GM12878 (cell line): ENCODE measurements at regions not wholly inside any gene's neighbourhood (a gene's known extent, or its start where the extent isn't known, plus 50 kb on each side); places are given as distances from the start of the nearest gene placed in this dataset.

Experiments used
- ATAC-seq: fragments of 200-7000 bp; cut with Tn5 transposase; 3 replicates; pipeline ENCODE4 v1.9.1; 2020; ENCODE audit warnings: mild to moderate bottlenecking, moderate library complexity
- BruUV-seq: library from RNA; stranded (reverse); fragments of 400-500 nt; replicated peaks from 2 replicates; lab custom pipeline; 2021; lab: Mats Ljungman, UMichigan
- CTCF ChIA-PET: fragments of 300-600 bp; sonication (Branson Sonifier 250); formaldehyde crosslinking; extraction: SDS; loops from one replicate; lab custom pipeline; 2021; ENCODE audit warnings: inconsistent platforms; lab: Yijun Ruan, JAX
- POLR2A ChIA-PET: fragments of 350-600 bp; formaldehyde crosslinking; extraction: SDS; loops from one replicate; lab custom pipeline; 2021; ENCODE audit warnings: inconsistent platforms; lab: Charles Lee
- RAD21 ChIA-PET: fragments of 300-600 bp; sonication (Branson Sonifier 250); formaldehyde crosslinking; loops from one replicate; lab custom pipeline; 2023; ENCODE audit warnings: antibody characterized with exemption; ENCODE audit not compliant: unreplicated experiment; lab: Charles Lee
- SMC1A ChIA-PET: fragments of 300-600 bp; sonication (Branson Sonifier 250); formaldehyde crosslinking; loops from one replicate; lab custom pipeline; 2023; ENCODE audit not compliant: unreplicated experiment, uncharacterized antibody; lab: Charles Lee
- DNase-seq: peaks from one replicate; pipeline ENCODE4 v3.0.0-alpha.2; 2011; ENCODE audit warnings: low read depth, low spot score
- FAIRE-seq: peaks from 3 replicates; lab custom pipeline; 2011; peaks lifted over from hg19 to GRCh38; lab: Jason Lieb, UNC
- H2AFZ ChIP-seq: 2 replicates; pipeline ENCODE4 v1.6.0; 2011; ENCODE audit warnings: low read depth, low read length, control low read depth; ENCODE audit not compliant: control insufficient read depth
- H3K27ac ChIP-seq: 2 replicates; pipeline ENCODE4 v1.5.1; 2011; ENCODE audit warnings: control low read depth; ENCODE audit not compliant: control insufficient read depth, insufficient read depth
- H3K27me3 ChIP-seq, 2 experiments: replicated peaks in 1 of 2; 2 replicates each; pipeline versions ENCODE4 v1.6.0 to v1.6.1; 2011; ENCODE audit warnings: low read length in 1 of 2; ENCODE audit not compliant: control insufficient read depth in 2 of 2, insufficient read depth in 2 of 2
- H3K36me3 ChIP-seq, 2 experiments: 2 replicates each; pipeline ENCODE4 v1.5.1; 2011; ENCODE audit warnings: low read length in 1 of 2; ENCODE audit not compliant: control insufficient read depth in 2 of 2, insufficient read depth in 2 of 2
- H3K4me1 ChIP-seq: 2 replicates; pipeline ENCODE4 v1.6.1; 2011; ENCODE audit warnings: mild to moderate bottlenecking, low read length, moderate library complexity, mixed read lengths; ENCODE audit not compliant: control insufficient read depth, insufficient read depth
- H3K4me2 ChIP-seq: 2 replicates; pipeline ENCODE4 v1.6.0; 2011; ENCODE audit warnings: control low read depth; ENCODE audit not compliant: control insufficient read depth, insufficient read depth
- H3K4me3 ChIP-seq: fragments of 200-600 bp; sonication (generic); 2 replicates; pipeline ENCODE4 v1.5.1; 2016
- H3K79me2 ChIP-seq: 2 replicates; pipeline ENCODE4 v1.6.0; 2011; ENCODE audit warnings: low read length; ENCODE audit not compliant: control insufficient read depth, insufficient read depth
- H3K9ac ChIP-seq: 2 replicates; pipeline ENCODE4 v1.8.0; 2011; ENCODE audit warnings: low read length, control low read depth, mixed read lengths; ENCODE audit not compliant: control insufficient read depth, insufficient read depth
- H3K9me3 ChIP-seq: replicated peaks from 3 replicates; pipeline ENCODE4 v1.5.1; 2011; ENCODE audit warnings: mild to moderate bottlenecking, low read length; ENCODE audit not compliant: control insufficient read depth, insufficient read depth
- H4K20me1 ChIP-seq: 2 replicates; pipeline ENCODE4 v1.6.0; 2011; ENCODE audit not compliant: control insufficient read depth, insufficient read depth
- ATF7 ChIP-seq: fragments of 450-650 bp; IDR thresholded peaks from 2 replicates; pipeline ENCODE4 v1.6.1; 2016; ENCODE audit warnings: low read depth, mild to moderate bottlenecking
- BCLAF1 ChIP-seq: fragments of 450-650 bp; IDR thresholded peaks from 2 replicates; pipeline ENCODE4 v1.6.1; 2017; ENCODE audit warnings: antibody characterized with exemption, mild to moderate bottlenecking, moderate library complexity
- CREM ChIP-seq: IDR thresholded peaks from 2 replicates; pipeline ENCODE4 v1.6.1; 2014; ENCODE audit warnings: antibody characterized with exemption, low read depth
- FOXM1 ChIP-seq: IDR thresholded peaks from 2 replicates; pipeline ENCODE4 v1.6.1; 2012; ENCODE audit warnings: low read depth, mild to moderate bottlenecking, inconsistent platforms, low read length, moderate library complexity
- HDAC6 ChIP-seq: fragments of 200-600 bp; sonication (generic); IDR thresholded peaks from one replicate; pipeline ENCODE4 v1.8.0; 2017; ENCODE audit warnings: antibody characterized with exemption; ENCODE audit not compliant: unreplicated experiment
- IRF4 ChIP-seq: IDR thresholded peaks from 2 replicates; pipeline ENCODE4 v1.6.1; 2011; ENCODE audit warnings: low read depth, low read length
- RUNX3 ChIP-seq: IDR thresholded peaks from 2 replicates; pipeline ENCODE4 v1.6.1; 2012; ENCODE audit warnings: low read length, inconsistent platforms
- SREBF1 ChIP-seq: IDR thresholded peaks from 2 replicates; pipeline ENCODE4 v1.6.1; 2012; ENCODE audit warnings: mild to moderate bottlenecking, low read length
- WRNIP1 ChIP-seq: IDR thresholded peaks from 2 replicates; pipeline ENCODE4 v1.6.1; 2011; ENCODE audit warnings: low read depth, low read length, improper control_type of control experiment, borderline replicate concordance
- ZNF207 ChIP-seq: fragments of 450-650 bp; IDR thresholded peaks from 2 replicates; pipeline ENCODE4 v1.6.1; 2014; ENCODE audit warnings: antibody characterized with exemption, mild to moderate bottlenecking, borderline replicate concordance
- WGBS: methylation state at CpG from one replicate; pipeline ENCODE4 v1.1.6; 2016; ENCODE audit warnings: low lambda C conversion rate; ENCODE audit not compliant: insufficient replicate concordance, insufficient coverage; ENCODE audit errors: missing lambda C conversion rate; 5-methylcytosine and 5-hydroxymethylcytosine counted together
- in situ Hi-C: fragments of 300-500 bp; cut with MboI; formaldehyde crosslinking; loops from 9 replicates; pipeline ENCODE4 v1.14.3; 2018; ENCODE audit warnings: mixed read lengths
- intact Hi-C: fragments of 100-400 bp; cut with micrococcal nuclease; formaldehyde crosslinking; loops from one replicate; pipeline ENCODE4 v1.14.2; 2022; ENCODE audit not compliant: unreplicated experiment

- H3K4me3 ChIP-seq: no peak overlapping the region
- no peak for ATAC-seq
- H3K79me2 ChIP-seq: no peaks in the 10 kb centered on the region
- intact Hi-C loops (no loop called here), in situ Hi-C loops (no loop called here)
- ChIA-PET SMC1A (no interaction called here), POLR2A (no interaction called here), RAD21 (no interaction called here), CTCF (no interaction called here)
- H3K9me3 ChIP-seq: no peaks in the 10 kb centered on the region
- no peaks in the 10 kb centered on the region for H3K4me1 ChIP-seq
- H3K9ac ChIP-seq: no peak overlapping the region
- BruUV-seq: no TSS peak
- H3K27ac ChIP-seq: no peak overlapping the region
- no peaks in the 10 kb centered on the region for H3K27me3 ChIP-seq
- no peaks in the 10 kb centered on the region; the same call in 1 of the 2 replicates for H4K20me1 ChIP-seq
- no peak for DNase-seq
- no peak overlapping the region for H3K4me2 ChIP-seq
- 16% methylated on average over 2 of the region's 2 CpGs for WGBS
- H2AFZ ChIP-seq: no peak overlapping the region
- no peak for FAIRE-seq
- TF ChIP-seq CREM (no peak), WRNIP1 (no peak), ATF7 (no peak), HDAC6 (no peak), ZNF207 (no peak), BCLAF1 (no peak)
- no peaks in the 10 kb centered on the region for H3K36me3 ChIP-seq
Observed at GRCh38 chr12:58177366-58177765, 236.0 kb downstream of the ATP23 start.

- POLR2A ChIA-PET: no interaction called here
- DNase-seq (no peak), FAIRE-seq (no peak), ATAC-seq (no peak)
- no peak overlapping the region for H2AFZ ChIP-seq
- RAD21 ChIA-PET: no interaction called here
- no peak overlapping the region for H3K27ac ChIP-seq
- no peaks in the 10 kb centered on the region for H3K27me3 ChIP-seq
- SMC1A ChIA-PET: no interaction called here
- H4K20me1 ChIP-seq: no peaks in the 10 kb centered on the region; the same call in 1 of the 2 replicates
- no TSS peak for BruUV-seq
- no peak overlapping the region for H3K4me2 ChIP-seq
- H3K9ac ChIP-seq: no peak overlapping the region
- in situ Hi-C loops (no loop called here), intact Hi-C loops (no loop called here)
- H3K79me2 ChIP-seq: no peaks in the 10 kb centered on the region
- CTCF ChIA-PET: no interaction called here
- no peak overlapping the region for H3K4me3 ChIP-seq
- no peaks in the 10 kb centered on the region for H3K36me3 ChIP-seq
- no peaks in the 10 kb centered on the region; the same call in 2 of the 3 replicates for H3K9me3 ChIP-seq
- TF ChIP-seq FOXM1 (no peak), IRF4 (no peak), RUNX3 (no peak), CREM (no peak), SREBF1 (no peak)
- no peaks in the 10 kb centered on the region for H3K4me1 ChIP-seq
Observed at GRCh38 chr12:58184212-58184611, 242.8 kb downstream of the ATP23 start.
